Lower leg skin (tissue), 4 donors: ENCODE measurements at regions not wholly inside any gene's neighbourhood (a gene's known extent, or its start where the extent isn't known, plus 50 kb on each side); places are given as distances from the start of the nearest gene placed in this dataset.

ENCODE experiments used
- DNase-seq, 2 donors: peaks; one replicate each; pipeline ENCODE4 v3.0.0-alpha.2; 2019; ENCODE audit warnings: low spot score in 2 of 2
- H3K4me3 ChIP-seq: fragments of 200-600 bp; sonication (generic); 2 replicates; pipeline ENCODE4 v1.5.1; 2017; ENCODE audit warnings: mild to moderate bottlenecking, low read depth; ENCODE audit not compliant: poor library complexity, severe bottlenecking
- POLR2A ChIP-seq, 2 donors: fragments of 450-650 bp; IDR thresholded peaks; one replicate each; pipeline ENCODE4 v1.6.1; 2016 to 2017; ENCODE audit warnings: antibody characterized with exemption in 2 of 2, mild to moderate bottlenecking in 1 of 2, moderate library complexity in 1 of 2
- WGBS, 2 donors: methylation state at CpG; one replicate each; pipeline ENCODE4 v1.1.5; 2018; 5-methylcytosine and 5-hydroxymethylcytosine counted together
- intact Hi-C: fragments of 100-400 bp; cut with DNase I; formaldehyde crosslinking; loops from one replicate; pipeline ENCODE4 v1.15.0; 2023; ENCODE audit warnings: low total_unique reads
- TF ChIP-seq, protein P1 (sequence below), 3 donors: fragments of 450-650 bp; IDR thresholded peaks; one replicate each; pipeline ENCODE4 v1.5.1; 2016; ENCODE audit warnings: antibody characterized with exemption in 3 of 3, mild to moderate bottlenecking in 3 of 3, moderate library complexity in 2 of 3

DNA sequence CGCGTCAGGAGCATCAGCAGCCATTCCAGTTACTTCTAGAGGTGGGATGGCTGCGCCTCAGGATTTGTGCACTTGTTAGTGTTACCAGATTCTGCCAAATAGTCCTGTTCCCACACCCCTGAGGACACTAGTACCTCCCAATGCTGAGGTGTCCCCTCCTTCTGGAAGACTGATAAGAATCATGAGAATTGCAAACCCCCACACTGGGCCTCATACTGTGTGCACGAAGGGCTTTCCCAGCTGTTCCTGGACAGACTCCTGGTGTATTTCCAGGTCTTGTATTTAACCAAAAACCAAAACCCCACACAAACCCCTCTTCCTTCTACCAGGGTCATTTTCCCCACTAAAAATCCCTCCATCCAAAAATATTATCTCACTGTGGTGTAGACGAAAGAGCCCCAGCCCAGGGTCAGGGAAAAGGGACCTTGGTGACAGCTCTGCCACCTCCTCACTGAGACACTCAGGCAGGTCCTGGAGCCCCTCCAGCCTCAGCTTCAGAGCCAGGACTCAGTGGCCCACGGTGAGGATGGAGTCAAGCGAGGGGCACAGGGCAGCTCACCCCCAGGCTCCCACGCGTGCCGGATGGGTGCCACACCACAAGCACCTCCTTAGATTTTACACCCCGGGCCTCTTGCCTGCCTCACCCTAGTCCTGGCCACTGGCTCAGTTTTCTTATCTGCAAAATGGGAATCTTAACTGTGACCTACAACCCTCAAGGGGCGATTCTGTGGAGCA lies 131.4 kb upstream of the RUNX3 start:
- H3K4me3 ChIP-seq: no peak overlapping the region
- DNase-seq: no peak
- TF ChIP-seq POLR2A (IDR thresholded peaks at IDR 0.05): no peak
- TF ChIP-seq, protein P1, sequence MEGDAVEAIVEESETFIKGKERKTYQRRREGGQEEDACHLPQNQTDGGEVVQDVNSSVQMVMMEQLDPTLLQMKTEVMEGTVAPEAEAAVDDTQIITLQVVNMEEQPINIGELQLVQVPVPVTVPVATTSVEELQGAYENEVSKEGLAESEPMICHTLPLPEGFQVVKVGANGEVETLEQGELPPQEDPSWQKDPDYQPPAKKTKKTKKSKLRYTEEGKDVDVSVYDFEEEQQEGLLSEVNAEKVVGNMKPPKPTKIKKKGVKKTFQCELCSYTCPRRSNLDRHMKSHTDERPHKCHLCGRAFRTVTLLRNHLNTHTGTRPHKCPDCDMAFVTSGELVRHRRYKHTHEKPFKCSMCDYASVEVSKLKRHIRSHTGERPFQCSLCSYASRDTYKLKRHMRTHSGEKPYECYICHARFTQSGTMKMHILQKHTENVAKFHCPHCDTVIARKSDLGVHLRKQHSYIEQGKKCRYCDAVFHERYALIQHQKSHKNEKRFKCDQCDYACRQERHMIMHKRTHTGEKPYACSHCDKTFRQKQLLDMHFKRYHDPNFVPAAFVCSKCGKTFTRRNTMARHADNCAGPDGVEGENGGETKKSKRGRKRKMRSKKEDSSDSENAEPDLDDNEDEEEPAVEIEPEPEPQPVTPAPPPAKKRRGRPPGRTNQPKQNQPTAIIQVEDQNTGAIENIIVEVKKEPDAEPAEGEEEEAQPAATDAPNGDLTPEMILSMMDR (IDR thresholded peaks at IDR 0.05): no peak
- WGBS, 2 donors: 84 to 90% methylated on average over 12 of the region's 12 CpGs
- intact Hi-C loops: no loop called here

DNA sequence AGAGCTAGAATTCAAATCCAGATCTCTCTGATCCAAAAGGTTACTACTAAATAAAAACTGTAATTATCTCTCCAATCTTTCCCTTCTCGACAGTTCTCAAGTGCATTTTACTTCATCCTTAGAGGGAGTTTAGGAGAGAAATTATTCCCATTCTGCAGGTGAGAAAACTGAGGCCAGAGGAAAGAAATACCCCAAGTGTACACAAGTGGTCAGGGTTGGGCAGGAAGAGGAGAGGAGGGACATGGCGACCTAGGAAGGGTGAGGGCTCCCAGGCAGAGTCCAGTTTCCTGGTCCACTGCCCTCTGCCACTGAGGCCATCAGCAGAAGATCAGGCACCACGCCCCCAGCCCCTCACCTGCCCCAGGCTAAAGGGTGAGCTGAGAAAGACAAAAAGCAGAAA lies 127.1 kb upstream of the RUNX3 start:
- 80 to 85% methylated on average over 3 of the region's 3 CpGs for WGBS, 2 donors
- DNase-seq: no peak
- no peak overlapping the region for H3K4me3 ChIP-seq
- intact Hi-C loops: no loop called here
- no peak for TF ChIP-seq POLR2A (IDR thresholded peaks at IDR 0.05)
- TF ChIP-seq, protein P1 (IDR thresholded peaks at IDR 0.05): no peak

DNA sequence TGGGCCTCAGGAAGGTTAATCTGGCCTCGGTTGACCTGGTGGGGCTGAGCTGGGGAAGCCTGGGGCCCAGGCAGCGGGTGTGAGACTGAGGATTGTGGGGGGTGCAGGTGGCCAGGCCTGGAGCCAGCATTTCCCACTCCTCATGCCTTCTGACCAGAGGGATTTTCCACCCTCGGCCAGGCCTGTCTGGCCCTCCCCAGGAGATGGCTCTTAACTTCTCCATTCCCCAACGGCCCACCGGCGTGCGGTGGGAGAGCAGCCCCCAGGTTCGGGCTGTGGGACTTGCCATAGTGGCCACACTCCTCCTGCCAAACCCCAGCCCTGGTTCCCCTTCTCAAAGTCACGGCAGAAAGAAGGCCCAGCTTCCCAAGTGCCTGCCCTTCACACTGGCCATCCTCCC lies 126.5 kb upstream of the RUNX3 start:
- 91% methylated on average over 8 to 9 of the region's 9 CpGs for WGBS, 2 donors
- no peak for DNase-seq
- TF ChIP-seq POLR2A (IDR thresholded peaks at IDR 0.05): no peak
- TF ChIP-seq, protein P1 (IDR thresholded peaks at IDR 0.05): no peak
- no peak overlapping the region for H3K4me3 ChIP-seq
- intact Hi-C loops: no loop called here

DNA sequence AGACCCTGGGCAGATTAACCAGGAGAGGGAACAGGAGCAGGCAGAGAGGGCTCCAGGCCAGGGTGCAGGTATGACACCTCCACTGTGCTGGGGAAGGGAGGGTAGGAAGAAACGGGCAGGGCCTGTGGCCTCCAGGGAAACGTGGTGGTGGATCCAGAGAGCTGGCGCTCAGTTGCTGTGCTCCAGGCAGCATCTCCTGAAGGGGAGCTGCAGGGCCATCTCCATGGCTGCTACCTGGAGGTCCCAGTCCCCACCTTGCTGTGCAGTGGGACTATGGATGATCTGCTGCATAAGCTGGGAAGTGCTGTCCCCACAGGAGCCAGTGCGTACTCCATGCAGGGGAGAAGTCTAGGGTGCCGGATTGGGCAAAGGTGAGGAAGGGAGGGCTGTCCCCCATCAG lies 125.9 kb upstream of the RUNX3 start:
- TF ChIP-seq POLR2A (IDR thresholded peaks at IDR 0.05): no peak
- TF ChIP-seq, protein P1 (IDR thresholded peaks at IDR 0.05): no peak
- no peak for DNase-seq
- no peak overlapping the region for H3K4me3 ChIP-seq
- WGBS, 2 donors: 55 to 62% methylated on average over 5 of the region's 5 CpGs
- intact Hi-C loops: no loop called here

DNA sequence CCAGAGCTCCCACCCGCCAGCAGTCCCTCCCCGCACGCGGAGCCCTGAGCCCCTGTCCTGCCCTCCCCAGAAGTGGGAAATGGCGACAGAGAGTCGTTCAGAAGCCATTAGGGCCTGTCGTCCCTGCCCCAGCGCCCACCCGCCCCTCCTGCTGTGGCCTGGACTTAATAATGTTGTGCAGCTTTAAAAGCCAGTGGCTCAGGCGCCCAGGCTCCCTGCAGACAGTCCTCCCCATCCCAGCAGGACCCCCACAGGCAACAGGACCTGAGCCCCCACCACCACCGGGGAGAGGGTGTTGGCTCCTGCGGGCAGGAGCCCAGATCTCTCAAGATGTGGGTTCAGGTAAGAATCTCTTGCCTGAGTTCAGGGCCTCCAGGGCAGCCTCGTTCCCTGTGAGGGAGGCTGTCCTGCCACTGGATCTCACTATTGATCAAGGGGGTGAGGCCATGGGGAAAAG lies 125.3 kb upstream of the RUNX3 start:
- H3K4me3 ChIP-seq: no peak overlapping the region
- TF ChIP-seq, protein P1 (IDR thresholded peaks at IDR 0.05): no peak
- TF ChIP-seq POLR2A (IDR thresholded peaks at IDR 0.05): no peak
- WGBS, 2 donors: 83 to 85% methylated on average over 13 of the region's 13 CpGs
- DNase-seq: no peak
- intact Hi-C loops: no loop called here
